Mesothelial cell of epicardium (in vitro differentiated cells): ENCODE measurements at regions not wholly inside any gene's neighbourhood (a gene's known extent, or its start where the extent isn't known, plus 50 kb on each side); places are given as distances from the start of the nearest gene placed in this dataset.

Source experiments
- DNase-seq, 2 experiments: peaks; one replicate each; pipeline ENCODE4 v3.0.0; 2021; ENCODE audit warnings: low spot score in 2 of 2; ENCODE audit not compliant: unreplicated experiment in 2 of 2
- H3K27ac Mint-ChIP-seq: 2 replicates; pipeline ENCODE4 v1.8.0; 2021; ENCODE audit warnings: mixed read lengths
- H3K27me3 Mint-ChIP-seq: 2 replicates; pipeline ENCODE4 v1.8.0; 2021; ENCODE audit warnings: low read depth, mixed read lengths
- H3K36me3 Mint-ChIP-seq: 2 replicates; pipeline ENCODE4 v1.8.0; 2021; ENCODE audit warnings: mixed read lengths
- H3K4me1 Mint-ChIP-seq: 2 replicates; pipeline ENCODE4 v1.8.0; 2021; ENCODE audit warnings: mixed read lengths
- H3K4me3 Mint-ChIP-seq: 2 replicates; pipeline ENCODE4 v1.8.0; 2021; ENCODE audit warnings: mild to moderate bottlenecking, moderate library complexity, mixed read lengths
- H3K9me3 Mint-ChIP-seq: 2 replicates; pipeline ENCODE4 v1.8.0; 2021; ENCODE audit warnings: mixed read lengths
- CTCF ChIP-seq: fragments of 200-600 bp; sonication (generic); IDR thresholded peaks from one replicate; pipeline ENCODE4 v1.5.0; 2021; ENCODE audit warnings: antibody characterized with exemption; ENCODE audit not compliant: unreplicated experiment

DNA sequence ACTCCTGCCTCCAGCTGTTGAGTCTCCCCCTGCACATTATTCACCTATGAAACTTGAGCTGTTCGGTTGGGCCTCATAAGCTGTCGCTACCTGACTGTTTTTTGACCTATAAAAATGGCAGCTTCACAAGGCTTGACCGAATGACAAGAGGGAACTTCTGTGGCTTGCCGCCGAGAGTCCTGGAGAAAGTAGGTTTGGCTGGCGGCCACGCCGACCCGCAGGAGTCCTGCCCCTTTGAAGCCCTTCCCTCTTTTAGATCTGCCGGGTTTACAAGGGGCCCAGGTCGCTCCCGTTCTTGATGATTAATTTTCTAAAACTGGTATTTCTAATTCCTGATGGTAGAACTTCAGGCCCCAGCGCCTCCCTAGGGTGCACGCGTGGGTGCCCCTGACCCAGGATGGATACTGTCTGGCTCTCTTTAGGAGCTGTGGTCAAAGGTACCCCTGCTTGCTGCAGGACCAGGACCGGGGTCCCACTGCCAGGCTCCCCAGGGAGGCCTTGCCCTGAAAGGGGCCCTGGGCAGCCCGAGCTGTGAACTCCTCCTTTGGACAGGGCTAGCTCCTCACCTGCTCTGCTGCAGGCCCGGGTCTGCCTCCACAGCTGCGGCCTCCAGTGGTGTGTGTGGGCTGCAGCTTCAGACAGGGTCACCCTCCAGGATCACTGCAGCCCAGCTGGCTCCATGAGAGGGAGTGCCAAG lies 171.8 kb downstream of the CTTN start:
- Mint-ChIP-seq H3K9me3 (no peaks in the 10 kb centered on the region), H3K4me3 (no peak overlapping the region), H3K27ac (no peak overlapping the region), H3K4me1 (peaks cover 14% of the 10 kb centered on the region), H3K36me3 (no peaks in the 10 kb centered on the region), H3K27me3 (no peaks in the 10 kb centered on the region)
- DNase-seq: no peak
- no peak for TF ChIP-seq CTCF

- Mint-ChIP-seq H3K9me3 (no peaks in the 10 kb centered on the region), H3K36me3 (no peaks in the 10 kb centered on the region), H3K27me3 (no peaks in the 10 kb centered on the region), H3K27ac (no peak overlapping the region), H3K4me3 (no peak overlapping the region), H3K4me1 (peaks cover 14% of the 10 kb centered on the region)
- TF ChIP-seq CTCF: no peak
- DNase-seq: no peak
Observed at GRCh38 chr11:70570693-70571395, 172.5 kb downstream of the CTTN start.

DNA sequence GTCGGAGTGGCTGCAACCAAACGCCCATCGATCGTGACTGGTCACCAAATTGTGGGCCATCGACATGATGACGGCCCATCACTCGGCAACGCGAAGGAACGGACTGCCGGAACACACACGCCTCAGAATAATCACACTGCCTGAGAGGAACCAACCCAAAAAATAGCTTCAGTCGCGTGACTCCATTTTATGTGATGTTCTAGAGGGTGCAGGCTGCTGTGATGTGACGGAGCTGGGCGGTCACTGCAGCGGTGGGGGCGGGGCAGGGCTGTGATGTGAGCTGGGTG lies 174.6 kb downstream of the CTTN start:
- Mint-ChIP-seq H3K4me3 (no peak overlapping the region), H3K4me1 (peaks cover 9% of the 10 kb centered on the region), H3K27me3 (no peaks in the 10 kb centered on the region), H3K36me3 (no peaks in the 10 kb centered on the region), H3K27ac (no peak overlapping the region), H3K9me3 (no peaks in the 10 kb centered on the region)
- no peak for TF ChIP-seq CTCF
- no peak for DNase-seq

DNA sequence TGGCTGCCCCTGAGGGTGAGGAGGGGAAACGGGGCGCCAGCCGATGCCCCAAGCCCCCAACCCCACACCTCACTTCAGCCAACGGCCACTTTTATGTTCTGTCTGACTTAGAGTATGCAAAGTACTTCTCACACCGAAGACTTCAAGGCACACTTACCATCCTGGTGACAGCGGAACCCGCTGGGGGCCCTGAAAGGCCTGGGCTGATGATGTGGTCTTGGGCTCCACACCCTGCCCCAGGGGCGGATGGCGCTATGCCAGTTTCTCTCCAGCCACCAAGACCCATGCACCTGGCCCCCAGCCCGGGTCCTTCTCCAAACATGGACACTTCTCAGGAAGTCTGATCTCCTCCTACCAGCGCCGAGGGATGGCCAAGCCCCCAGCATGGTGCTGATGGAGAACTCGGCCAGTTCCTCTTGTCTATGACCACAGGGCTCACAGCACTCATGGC lies 175.4 kb downstream of the CTTN start:
- no peaks in the 10 kb centered on the region for H3K36me3 Mint-ChIP-seq
- TF ChIP-seq CTCF: no peak

GRCh38 chr11:70574725-70575347 lies 176.5 kb downstream of the CTTN start:
- no peaks in the 10 kb centered on the region for H3K4me1 Mint-ChIP-seq
- no peak overlapping the region for H3K27ac Mint-ChIP-seq

More for the DNA sequence above, 175.4 kb downstream of the CTTN start:
- H3K4me3 Mint-ChIP-seq: no peak overlapping the region
- H3K27me3 Mint-ChIP-seq: no peaks in the 10 kb centered on the region
- DNase-seq: no peak
- no peak overlapping the region for H3K27ac Mint-ChIP-seq
- peaks cover 2% of the 10 kb centered on the region for H3K4me1 Mint-ChIP-seq
- H3K9me3 Mint-ChIP-seq: no peaks in the 10 kb centered on the region

More at GRCh38 chr11:70574725-70575347, 176.5 kb downstream of the CTTN start:
- no peak for DNase-seq
- no peak for TF ChIP-seq CTCF
- no peaks in the 10 kb centered on the region for H3K36me3 Mint-ChIP-seq
- no peak overlapping the region for H3K4me3 Mint-ChIP-seq
- no peaks in the 10 kb centered on the region for H3K9me3 Mint-ChIP-seq
- H3K27me3 Mint-ChIP-seq: no peaks in the 10 kb centered on the region
